ENCODE measurements at regions not wholly inside any gene's neighbourhood (a gene's known extent, or its start where the extent isn't known, plus 50 kb on each side); places are given as distances from the start of the nearest gene placed in this dataset.

GRCh38 chr6:97805596-97805995 is 522.6 kb upstream of the MMS22L start:
- TF ChIP-seq GATA1 (IDR thresholded peaks at IDR 0.05; ENCODE audit: low read depth, low read length), result no peak
- no peak for TF ChIP-seq POLR2A (IDR thresholded peaks at IDR 0.05; ENCODE audit: low read length)
- no peak for DNase-seq

DNA sequence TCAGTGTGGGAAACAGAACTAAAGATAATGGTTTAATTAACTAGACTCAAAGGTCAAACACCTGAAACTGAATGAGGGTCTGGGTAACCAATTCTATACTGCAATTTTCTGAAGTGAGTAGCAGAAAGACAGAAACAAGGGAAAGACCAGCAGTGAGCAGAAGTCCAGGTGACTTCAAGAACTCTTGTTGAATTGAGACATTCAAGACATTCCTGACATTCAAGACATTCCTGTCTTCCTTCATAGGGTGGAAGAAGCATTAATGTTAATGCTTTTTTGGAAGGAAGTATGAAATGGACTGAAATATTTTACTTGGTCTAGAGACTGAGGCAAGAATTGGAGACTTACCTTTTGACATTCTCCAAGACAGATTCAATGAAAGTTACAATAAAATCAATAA is 529.9 kb upstream of the MMS22L start:
- TF ChIP-seq POLR2A (IDR thresholded peaks at IDR 0.05; ENCODE audit: low read length) (no peak), GATA1 (IDR thresholded peaks at IDR 0.05; ENCODE audit: low read depth, low read length) (no peak)
- DNase-seq, result no peak

DNA sequence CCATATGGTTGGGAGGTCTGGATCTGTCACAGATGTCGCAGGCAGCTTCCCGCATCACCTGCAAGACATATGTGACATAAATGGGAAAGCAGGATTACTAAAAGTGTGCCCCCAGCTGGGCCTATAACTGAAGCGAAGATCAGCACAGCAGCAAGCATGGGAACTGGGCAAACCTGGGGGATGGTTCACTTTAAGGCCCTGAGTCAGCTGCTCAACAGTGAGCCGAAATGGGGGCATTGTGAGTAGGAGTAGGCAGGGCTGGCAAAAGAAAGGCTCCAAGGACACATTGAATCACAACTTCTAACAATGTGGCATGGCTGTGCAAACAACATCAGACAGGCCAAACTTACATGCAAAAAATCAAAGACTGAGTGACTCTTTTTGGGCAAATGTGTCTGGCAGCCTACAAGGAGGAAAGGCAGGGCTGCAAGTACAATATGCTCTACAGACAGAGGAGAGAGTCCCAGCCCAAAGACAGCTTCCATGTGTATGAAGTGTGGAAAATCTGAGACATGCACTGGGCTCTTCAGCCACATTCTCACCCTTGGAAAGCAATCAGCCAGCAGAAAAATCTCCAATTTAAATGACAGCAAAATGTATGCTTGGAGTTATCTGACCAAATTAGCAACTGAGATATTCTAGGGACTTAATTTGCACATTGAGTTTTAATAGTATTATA is 531.0 kb upstream of the MMS22L start:
- TF ChIP-seq POLR2A (IDR thresholded peaks at IDR 0.05; ENCODE audit: low read length) (no peak), GATA1 (IDR thresholded peaks at IDR 0.05; ENCODE audit: low read depth, low read length) (no peak)
- no peak for DNase-seq

DNA sequence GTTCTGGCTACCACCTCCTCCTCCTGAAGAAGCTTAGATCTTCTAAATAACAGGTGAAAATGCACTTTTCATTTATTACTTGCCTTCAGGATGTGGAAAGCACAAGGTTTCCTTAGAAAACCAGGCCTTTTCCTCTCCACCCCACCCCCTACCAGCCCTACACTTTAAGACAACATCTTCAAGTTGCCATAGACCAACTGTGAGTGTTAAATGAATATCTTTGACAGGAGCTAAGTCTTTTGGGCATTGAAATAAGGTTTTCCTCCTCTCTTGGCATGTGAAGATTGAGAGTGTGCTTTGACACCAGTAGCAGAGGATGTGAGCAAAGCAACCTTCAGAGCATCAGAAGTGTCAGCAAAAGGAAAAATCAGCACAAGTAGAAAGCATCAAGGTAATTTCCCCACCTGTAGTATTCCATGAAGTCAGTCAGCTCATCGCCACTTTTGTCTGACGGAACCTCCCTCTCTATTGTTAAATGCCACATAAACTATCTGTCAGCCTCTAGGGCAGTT is 532.3 kb upstream of the MMS22L start:
- DNase-seq, result no peak
- TF ChIP-seq GATA1 (IDR thresholded peaks at IDR 0.05; ENCODE audit: low read depth, low read length) (no peak), POLR2A (IDR thresholded peaks at IDR 0.05; ENCODE audit: low read length) (no peak)

- TF ChIP-seq GATA1 (IDR thresholded peaks at IDR 0.05; ENCODE audit: low read depth, low read length) (no peak), POLR2A (IDR thresholded peaks at IDR 0.05; ENCODE audit: low read length) (no peak)
- DNase-seq, result no peak
Observed at GRCh38 chr6:97816526-97816925, 533.5 kb upstream of the MMS22L start.

- TF ChIP-seq POLR2A (IDR thresholded peaks at IDR 0.05; ENCODE audit: low read length) (no peak), GATA1 (IDR thresholded peaks at IDR 0.05; ENCODE audit: low read depth, low read length) (no peak)
Observed at GRCh38 chr6:97819710-97820109, 536.7 kb upstream of the MMS22L start.

GRCh38 chr6:97820400-97820799 is 537.4 kb upstream of the MMS22L start:
- no peak for DNase-seq

More at GRCh38 chr6:97819710-97820109, 536.7 kb upstream of the MMS22L start:
- DNase-seq, result no peak

GRCh38 chr6:97822632-97823031 is 539.6 kb upstream of the MMS22L start:
- DNase-seq, result no peak
- TF ChIP-seq POLR2A (IDR thresholded peaks at IDR 0.05; ENCODE audit: low read length) (no peak), GATA1 (IDR thresholded peaks at IDR 0.05; ENCODE audit: low read depth, low read length) (no peak)

More at GRCh38 chr6:97820400-97820799, 537.4 kb upstream of the MMS22L start:
- TF ChIP-seq POLR2A (IDR thresholded peaks at IDR 0.05; ENCODE audit: low read length) (no peak), GATA1 (IDR thresholded peaks at IDR 0.05; ENCODE audit: low read depth, low read length) (no peak)

DNA sequence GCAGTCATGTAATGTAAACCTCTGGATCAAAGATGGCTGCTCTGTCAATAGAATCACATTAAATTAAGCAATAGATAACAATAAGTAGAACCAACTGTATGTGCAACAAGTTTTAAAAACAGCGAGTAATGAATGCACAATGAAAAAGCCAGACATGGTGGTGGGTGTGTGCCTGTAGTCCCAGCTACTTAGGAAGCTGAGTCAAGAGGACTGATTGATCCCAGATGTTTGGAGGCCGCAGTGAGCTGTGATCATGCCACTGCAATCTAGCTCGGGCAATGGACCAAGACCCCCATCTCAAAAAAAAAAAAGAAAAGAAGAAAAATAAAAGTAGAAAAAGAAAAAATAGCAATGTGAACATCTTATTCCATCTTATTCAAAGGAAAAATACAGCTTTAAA is 558.7 kb upstream of the MMS22L start:
- DNase-seq, result no peak

GRCh38 chr6:97842521-97842920 is 559.5 kb upstream of the MMS22L start:
- DNase-seq, result no peak
- TF ChIP-seq GATA1 (IDR thresholded peaks at IDR 0.05; ENCODE audit: low read depth, low read length), result no peak
- TF ChIP-seq POLR2A (IDR thresholded peaks at IDR 0.05; ENCODE audit: low read length), result no peak

More for the DNA sequence above, 558.7 kb upstream of the MMS22L start:
- TF ChIP-seq POLR2A (IDR thresholded peaks at IDR 0.05; ENCODE audit: low read length), result no peak

- no peak for DNase-seq
- no peak for TF ChIP-seq GATA1 (IDR thresholded peaks at IDR 0.05; ENCODE audit: low read depth, low read length)
- no peak for TF ChIP-seq POLR2A (IDR thresholded peaks at IDR 0.05; ENCODE audit: low read length)
Observed at GRCh38 chr6:97849390-97849789, 566.4 kb upstream of the MMS22L start.

GRCh38 chr6:97850458-97851212 is 567.6 kb upstream of the MMS22L start:
- no peak for DNase-seq
- TF ChIP-seq POLR2A (IDR thresholded peaks at IDR 0.05; ENCODE audit: low read length) (no peak), GATA1 (IDR thresholded peaks at IDR 0.05; ENCODE audit: low read depth, low read length) (no peak)

DNA sequence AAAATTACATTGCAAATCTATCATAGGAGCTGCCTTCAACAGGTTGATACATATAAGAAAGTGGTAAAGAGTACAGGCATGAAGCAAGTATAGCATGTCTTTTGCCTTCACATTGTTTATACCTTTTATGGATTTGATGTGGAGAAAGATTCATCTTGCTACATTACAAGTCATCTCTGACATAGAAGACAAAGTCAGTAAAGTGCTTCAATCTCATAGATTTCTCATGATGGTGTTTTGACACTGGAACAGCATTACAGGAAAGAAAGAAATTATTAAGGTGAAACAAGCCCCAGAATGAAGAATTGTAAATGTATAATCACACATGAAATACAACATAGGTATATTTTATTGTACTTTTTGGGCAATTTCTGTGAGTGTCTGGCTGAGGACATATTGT is 580.7 kb upstream of the MMS22L start:
- no peak for DNase-seq
- TF ChIP-seq POLR2A (IDR thresholded peaks at IDR 0.05; ENCODE audit: low read length) (no peak), GATA1 (IDR thresholded peaks at IDR 0.05; ENCODE audit: low read depth, low read length) (no peak)

GRCh38 chr6:97864366-97864765 is 581.4 kb upstream of the MMS22L start:
- DNase-seq, result no peak
- TF ChIP-seq GATA1 (IDR thresholded peaks at IDR 0.05; ENCODE audit: low read depth, low read length) (no peak), POLR2A (IDR thresholded peaks at IDR 0.05; ENCODE audit: low read length) (no peak)

GRCh38 chr6:97864826-97865225 is 581.8 kb upstream of the MMS22L start:
- DNase-seq, result no peak
- TF ChIP-seq GATA1 (IDR thresholded peaks at IDR 0.05; ENCODE audit: low read depth, low read length), result no peak
- no peak for TF ChIP-seq POLR2A (IDR thresholded peaks at IDR 0.05; ENCODE audit: low read length)
